ENCODE measurements at regions not wholly inside any gene's neighbourhood (a gene's known extent, or its start where the extent isn't known, plus 50 kb on each side); places are given as distances from the start of the nearest gene placed in this dataset.

DNA sequence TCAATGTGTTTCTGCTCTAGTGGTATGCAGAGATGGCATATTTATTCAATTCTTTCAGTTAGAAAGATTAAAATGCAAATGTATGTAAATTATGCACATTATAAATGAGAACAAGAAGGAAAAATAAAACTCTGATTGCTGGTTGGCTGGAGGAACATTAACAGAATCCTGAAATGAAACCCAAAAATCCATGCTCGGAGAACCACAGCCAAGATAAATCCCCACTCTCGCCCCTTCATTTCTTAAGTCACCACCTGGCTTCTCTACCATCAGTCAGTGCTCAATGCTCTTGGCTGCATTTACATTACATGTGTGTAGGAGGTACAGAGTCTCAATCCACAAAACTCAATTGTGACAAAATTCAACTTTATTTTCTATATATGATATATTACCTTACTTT is 184.9 kb downstream of the TRIM36 start:
- no peak for TF ChIP-seq POLR2A (IDR thresholded peaks at IDR 0.05)
- TF ChIP-seq, protein P1, sequence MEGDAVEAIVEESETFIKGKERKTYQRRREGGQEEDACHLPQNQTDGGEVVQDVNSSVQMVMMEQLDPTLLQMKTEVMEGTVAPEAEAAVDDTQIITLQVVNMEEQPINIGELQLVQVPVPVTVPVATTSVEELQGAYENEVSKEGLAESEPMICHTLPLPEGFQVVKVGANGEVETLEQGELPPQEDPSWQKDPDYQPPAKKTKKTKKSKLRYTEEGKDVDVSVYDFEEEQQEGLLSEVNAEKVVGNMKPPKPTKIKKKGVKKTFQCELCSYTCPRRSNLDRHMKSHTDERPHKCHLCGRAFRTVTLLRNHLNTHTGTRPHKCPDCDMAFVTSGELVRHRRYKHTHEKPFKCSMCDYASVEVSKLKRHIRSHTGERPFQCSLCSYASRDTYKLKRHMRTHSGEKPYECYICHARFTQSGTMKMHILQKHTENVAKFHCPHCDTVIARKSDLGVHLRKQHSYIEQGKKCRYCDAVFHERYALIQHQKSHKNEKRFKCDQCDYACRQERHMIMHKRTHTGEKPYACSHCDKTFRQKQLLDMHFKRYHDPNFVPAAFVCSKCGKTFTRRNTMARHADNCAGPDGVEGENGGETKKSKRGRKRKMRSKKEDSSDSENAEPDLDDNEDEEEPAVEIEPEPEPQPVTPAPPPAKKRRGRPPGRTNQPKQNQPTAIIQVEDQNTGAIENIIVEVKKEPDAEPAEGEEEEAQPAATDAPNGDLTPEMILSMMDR (IDR thresholded peaks at IDR 0.05), result no peak
